ENCODE measurements at regions not wholly inside any gene's neighbourhood (a gene's known extent, or its start where the extent isn't known, plus 50 kb on each side); places are given as distances from the start of the nearest gene placed in this dataset.

DNA sequence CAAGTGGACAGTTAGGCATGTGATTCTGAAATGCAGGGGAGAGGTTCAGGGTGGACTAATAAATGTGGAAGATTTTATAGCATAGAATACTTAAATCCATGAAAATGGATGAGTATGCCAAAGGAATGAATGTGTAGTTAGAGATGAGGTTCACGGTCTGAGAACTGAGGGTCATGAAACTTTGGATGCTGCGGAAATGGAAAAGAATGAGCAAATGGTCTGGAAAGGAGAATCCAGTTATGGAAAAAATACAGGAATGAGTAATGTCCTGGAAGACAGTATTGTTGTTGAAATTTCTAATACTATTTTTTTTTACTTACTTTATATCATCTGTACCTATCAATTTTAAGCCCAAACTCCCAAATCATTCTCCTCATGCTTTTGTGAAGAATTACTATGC, 2369.4 kb downstream of the MAT2B start:
- no peak for TF ChIP-seq POLR2A (IDR thresholded peaks at IDR 0.05)
- TF ChIP-seq, protein P1, sequence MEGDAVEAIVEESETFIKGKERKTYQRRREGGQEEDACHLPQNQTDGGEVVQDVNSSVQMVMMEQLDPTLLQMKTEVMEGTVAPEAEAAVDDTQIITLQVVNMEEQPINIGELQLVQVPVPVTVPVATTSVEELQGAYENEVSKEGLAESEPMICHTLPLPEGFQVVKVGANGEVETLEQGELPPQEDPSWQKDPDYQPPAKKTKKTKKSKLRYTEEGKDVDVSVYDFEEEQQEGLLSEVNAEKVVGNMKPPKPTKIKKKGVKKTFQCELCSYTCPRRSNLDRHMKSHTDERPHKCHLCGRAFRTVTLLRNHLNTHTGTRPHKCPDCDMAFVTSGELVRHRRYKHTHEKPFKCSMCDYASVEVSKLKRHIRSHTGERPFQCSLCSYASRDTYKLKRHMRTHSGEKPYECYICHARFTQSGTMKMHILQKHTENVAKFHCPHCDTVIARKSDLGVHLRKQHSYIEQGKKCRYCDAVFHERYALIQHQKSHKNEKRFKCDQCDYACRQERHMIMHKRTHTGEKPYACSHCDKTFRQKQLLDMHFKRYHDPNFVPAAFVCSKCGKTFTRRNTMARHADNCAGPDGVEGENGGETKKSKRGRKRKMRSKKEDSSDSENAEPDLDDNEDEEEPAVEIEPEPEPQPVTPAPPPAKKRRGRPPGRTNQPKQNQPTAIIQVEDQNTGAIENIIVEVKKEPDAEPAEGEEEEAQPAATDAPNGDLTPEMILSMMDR (IDR thresholded peaks at IDR 0.05): no peak

Measured in thyroid gland (tissue), 4 donors.